ENCODE measurements at regions not wholly inside any gene's neighbourhood (a gene's known extent, or its start where the extent isn't known, plus 50 kb on each side); places are given as distances from the start of the nearest gene placed in this dataset.

GRCh38 chr18:44028109-44028508, 652.6 kb upstream of the SETBP1 start:
- H3K9me3 ChIP-seq: no peaks in the 10 kb centered on the region
- no peaks in the 10 kb centered on the region for H3K27me3 ChIP-seq
- intact Hi-C loops (cut with DNase I; ENCODE audit: low total_unique reads): no loop called here
- no peak for DNase-seq
- no peak for TF ChIP-seq CTCF (IDR thresholded peaks at IDR 0.05)
- H3K36me3 ChIP-seq: no peaks in the 10 kb centered on the region
- H3K4me1 ChIP-seq: peaks cover 0 to 9% (median 0%) of the 10 kb centered on the region in 4 donors
- no peak overlapping the region for H3K4me3 ChIP-seq
- H3K27ac ChIP-seq: no peak overlapping the region

GRCh38 chr18:44031063-44031462, 649.6 kb upstream of the SETBP1 start:
- H3K36me3 ChIP-seq: no peaks in the 10 kb centered on the region
- H3K27ac ChIP-seq: no peak overlapping the region
- no peak overlapping the region for H3K4me3 ChIP-seq
- no peaks in the 10 kb centered on the region for H3K4me1 ChIP-seq
- no peaks in the 10 kb centered on the region for H3K27me3 ChIP-seq
- no peak for TF ChIP-seq CTCF (IDR thresholded peaks at IDR 0.05)
- no peak for DNase-seq
- no peaks in the 10 kb centered on the region for H3K9me3 ChIP-seq
- intact Hi-C loops (cut with DNase I; ENCODE audit: low total_unique reads): no loop called here

- no peak for DNase-seq
- Histone ChIP-seq H3K27me3 (no peaks in the 10 kb centered on the region), H3K4me3 (no peak overlapping the region), H3K27ac (no peak overlapping the region), H3K9me3 (no peaks in the 10 kb centered on the region), H3K4me1 (no peaks in the 10 kb centered on the region), H3K36me3 (no peaks in the 10 kb centered on the region)
- intact Hi-C loops (cut with DNase I; ENCODE audit: low total_unique reads): no loop called here
- TF ChIP-seq CTCF (IDR thresholded peaks at IDR 0.05): no peak
These were observed 647.5 kb upstream of the SETBP1 start for GRCh38 chr18:44033144-44033701.

DNA sequence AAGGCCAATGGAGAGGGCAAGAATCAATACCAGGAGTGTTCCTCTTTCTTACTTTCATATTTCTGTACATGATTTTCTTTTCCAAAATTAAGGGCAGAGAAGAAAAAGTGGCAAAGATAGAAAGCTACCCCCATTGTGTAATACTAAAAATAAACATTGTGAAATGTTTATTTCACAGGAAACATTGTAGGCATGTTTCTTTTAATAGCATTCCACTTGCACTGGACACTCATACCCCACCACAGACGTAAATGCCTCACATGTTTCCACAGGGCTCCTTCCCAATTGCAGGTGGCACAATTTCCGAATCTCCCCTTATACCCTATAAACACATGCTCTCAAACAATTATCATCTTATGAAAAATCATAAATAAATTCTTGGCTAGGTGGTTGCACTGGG, 645.1 kb upstream of the SETBP1 start:
- DNase-seq: no peak
- H3K4me1 ChIP-seq: no peaks in the 10 kb centered on the region
- H3K9me3 ChIP-seq: no peaks in the 10 kb centered on the region
- TF ChIP-seq CTCF (IDR thresholded peaks at IDR 0.05): no peak
- peaks cover 0 to 3% of the 10 kb centered on the region in 2 donors for H3K27me3 ChIP-seq
- H3K36me3 ChIP-seq: no peaks in the 10 kb centered on the region
- intact Hi-C loops (cut with DNase I; ENCODE audit: low total_unique reads): no loop called here
- no peak overlapping the region for H3K27ac ChIP-seq
- H3K4me3 ChIP-seq: no peak overlapping the region

DNA sequence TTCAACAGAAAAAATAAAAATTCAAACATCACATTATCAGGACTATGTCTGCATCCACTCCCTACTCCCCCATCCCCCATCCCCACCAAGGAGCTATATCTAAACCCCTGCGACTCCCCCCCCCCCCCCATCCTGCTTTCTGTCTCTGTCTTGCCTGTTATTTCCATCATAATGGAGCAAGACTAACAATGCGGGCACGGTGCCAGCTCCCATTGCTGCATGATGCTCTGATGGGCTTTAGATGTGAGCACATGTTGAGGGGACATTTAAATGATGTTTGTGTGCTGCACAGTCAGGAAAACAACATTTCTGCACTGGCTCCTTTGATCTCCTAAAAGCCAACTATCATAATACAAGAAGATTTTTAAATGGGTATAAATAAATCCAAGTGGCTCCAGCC, 644.2 kb upstream of the SETBP1 start:
- Histone ChIP-seq H3K9me3 (no peaks in the 10 kb centered on the region), H3K36me3 (no peaks in the 10 kb centered on the region), H3K27ac (no peak overlapping the region), H3K4me1 (no peaks in the 10 kb centered on the region), H3K27me3 (peaks cover 0 to 3% of the 10 kb centered on the region in 2 donors), H3K4me3 (no peak overlapping the region)
- intact Hi-C loops (cut with DNase I; ENCODE audit: low total_unique reads): no loop called here
- no peak for DNase-seq
- no peak for TF ChIP-seq CTCF (IDR thresholded peaks at IDR 0.05)

GRCh38 chr18:44039216-44039615, 641.5 kb upstream of the SETBP1 start:
- Histone ChIP-seq H3K36me3 (no peaks in the 10 kb centered on the region), H3K4me1 (no peaks in the 10 kb centered on the region), H3K4me3 (no peak overlapping the region), H3K27me3 (peaks cover 0 to 3% of the 10 kb centered on the region in 2 donors), H3K9me3 (no peaks in the 10 kb centered on the region), H3K27ac (no peak overlapping the region)
- DNase-seq: no peak
- intact Hi-C loops (cut with DNase I; ENCODE audit: low total_unique reads): no loop called here
- no peak for TF ChIP-seq CTCF (IDR thresholded peaks at IDR 0.05)

Measured in tibial artery (tissue), 4 donors.